NCI-H82 (cell line): ENCODE measurements at regions not wholly inside any gene's neighbourhood (a gene's known extent, or its start where the extent isn't known, plus 50 kb on each side); places are given as distances from the start of the nearest gene placed in this dataset.
"Not testable (repeated sequence)": the region's sequence is repeated elsewhere in the genome, so short reads cannot be mapped to it uniquely, and the experiment has no call there.

Experiments
- DNase-seq: peaks from one replicate; lab custom pipeline; 2025; lab: John Stamatoyannopoulos, UW

DNA sequence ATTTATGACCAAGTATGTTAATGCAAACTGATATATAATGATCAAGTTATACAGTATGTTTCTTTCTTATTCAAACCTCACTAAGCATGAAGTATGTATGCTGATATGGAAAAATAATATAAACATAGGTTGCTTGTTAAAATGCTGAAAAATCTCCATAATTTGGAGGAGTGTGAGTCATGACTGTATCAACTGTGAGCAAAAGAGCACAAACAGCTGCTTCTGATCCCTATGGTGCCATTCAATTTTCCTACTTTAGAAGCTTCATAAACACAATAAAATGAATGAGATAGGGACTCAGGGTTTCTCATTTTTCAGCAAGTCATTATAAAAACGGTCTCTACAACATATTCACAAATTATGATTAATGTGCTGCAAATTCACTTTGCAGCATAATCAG lies 129.9 kb upstream of the TFPI start:
- DNase-seq, result no peak

DNA sequence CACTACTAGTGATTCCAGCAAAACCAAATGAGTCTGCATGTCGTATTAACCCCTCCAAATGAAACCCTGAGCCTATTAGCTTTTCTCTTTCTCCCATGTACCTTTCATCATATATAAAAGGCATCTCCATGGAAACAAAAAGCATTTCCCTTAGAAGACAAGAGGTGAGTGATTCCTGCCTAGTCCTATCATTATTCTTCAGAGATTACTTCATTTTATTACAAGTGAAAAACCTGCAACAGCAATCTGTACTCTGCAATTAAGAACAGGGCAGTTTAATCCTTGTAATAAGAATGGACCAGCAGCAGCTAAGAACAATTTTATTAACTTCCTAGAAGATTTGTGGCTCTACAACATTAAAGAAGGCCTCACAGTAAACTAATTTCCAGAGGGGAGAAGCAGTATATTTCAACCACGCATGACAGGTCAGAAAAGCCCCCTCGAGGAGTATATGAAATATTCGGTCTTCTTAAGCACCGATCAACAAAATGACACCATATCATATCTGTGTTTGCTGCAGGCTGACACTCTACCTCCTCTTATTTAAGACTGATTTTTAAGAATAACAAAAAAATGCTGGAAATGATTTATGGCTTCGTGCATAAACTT lies 132.3 kb upstream of the TFPI start:
- DNase-seq, result no peak

DNA sequence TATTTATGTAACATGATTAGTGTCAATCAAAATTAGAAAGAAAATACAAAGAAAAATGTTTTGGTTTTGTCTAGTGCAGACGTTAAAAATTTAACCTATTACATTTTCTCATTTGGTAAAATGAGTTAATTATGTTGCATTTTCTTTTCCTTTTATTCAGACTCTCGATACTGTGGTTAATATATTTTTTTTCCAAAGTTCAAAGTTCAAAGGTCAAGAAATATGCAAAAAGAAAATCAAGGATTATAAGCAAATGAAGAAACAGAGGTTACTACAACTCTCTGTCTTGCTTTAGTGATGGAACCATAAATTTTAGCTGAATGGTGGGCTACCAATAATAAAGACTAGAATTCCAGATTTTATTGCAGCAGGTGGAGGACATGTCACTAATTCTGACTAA lies 133.3 kb upstream of the TFPI start:
- DNase-seq, result no peak

DNA sequence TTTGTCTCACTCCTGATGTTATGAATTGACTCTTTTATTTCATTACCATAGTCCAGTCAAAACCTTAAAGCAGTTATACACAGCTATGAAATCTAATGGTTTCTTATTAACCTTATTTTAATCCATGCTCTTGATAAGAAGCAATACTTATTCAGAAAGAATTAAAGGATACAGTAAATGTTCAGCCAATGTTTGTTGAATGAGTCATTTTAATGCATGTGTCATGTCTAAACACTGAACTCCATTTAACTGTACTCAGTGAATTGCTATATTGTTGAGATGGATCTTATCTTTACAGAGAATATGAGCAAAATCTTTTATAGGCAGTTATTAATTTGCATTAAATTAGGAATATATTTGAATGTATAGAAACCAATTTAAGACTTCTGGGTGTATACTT lies 135.1 kb upstream of the TFPI start:
- no peak for DNase-seq

DNA sequence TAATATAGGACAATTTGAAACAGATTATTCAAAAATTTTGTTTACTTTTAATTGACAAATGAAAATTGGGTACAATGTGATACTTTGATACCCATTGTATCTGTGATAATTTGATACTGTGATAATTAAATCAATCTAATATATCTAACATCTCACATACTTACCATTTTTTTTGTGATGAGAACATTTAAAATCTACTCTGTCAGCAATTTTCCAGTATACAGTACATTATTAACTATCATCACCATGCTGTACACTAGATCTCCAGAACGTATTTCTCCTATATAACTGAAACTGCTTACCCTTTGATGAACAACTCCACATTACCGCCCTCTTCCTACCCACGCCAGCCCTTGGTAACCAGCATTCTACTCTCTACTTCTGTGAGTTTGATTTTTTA lies 139.7 kb upstream of the TFPI start:
- DNase-seq, result no peak

DNA sequence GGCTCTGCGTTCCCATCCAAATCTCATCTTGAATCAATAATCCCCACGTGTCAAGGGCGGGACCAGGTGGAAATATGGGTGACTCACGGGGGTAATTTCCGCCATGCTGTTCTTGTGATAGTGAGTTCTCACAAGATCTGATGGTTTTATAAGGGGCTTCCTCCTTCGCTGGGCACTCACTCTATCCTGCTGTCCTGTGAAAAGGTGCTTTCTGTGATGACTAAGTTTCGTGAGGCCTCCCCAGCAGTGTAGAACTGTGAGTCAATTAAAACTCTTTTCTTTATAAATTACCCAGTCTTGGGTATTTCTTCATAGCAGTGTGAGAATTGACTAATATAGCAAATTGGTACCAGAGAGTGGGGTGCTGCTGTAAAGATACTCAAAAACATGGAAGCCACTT lies 142.4 kb upstream of the TFPI start:
- not testable (repeated sequence) for DNase-seq

DNA sequence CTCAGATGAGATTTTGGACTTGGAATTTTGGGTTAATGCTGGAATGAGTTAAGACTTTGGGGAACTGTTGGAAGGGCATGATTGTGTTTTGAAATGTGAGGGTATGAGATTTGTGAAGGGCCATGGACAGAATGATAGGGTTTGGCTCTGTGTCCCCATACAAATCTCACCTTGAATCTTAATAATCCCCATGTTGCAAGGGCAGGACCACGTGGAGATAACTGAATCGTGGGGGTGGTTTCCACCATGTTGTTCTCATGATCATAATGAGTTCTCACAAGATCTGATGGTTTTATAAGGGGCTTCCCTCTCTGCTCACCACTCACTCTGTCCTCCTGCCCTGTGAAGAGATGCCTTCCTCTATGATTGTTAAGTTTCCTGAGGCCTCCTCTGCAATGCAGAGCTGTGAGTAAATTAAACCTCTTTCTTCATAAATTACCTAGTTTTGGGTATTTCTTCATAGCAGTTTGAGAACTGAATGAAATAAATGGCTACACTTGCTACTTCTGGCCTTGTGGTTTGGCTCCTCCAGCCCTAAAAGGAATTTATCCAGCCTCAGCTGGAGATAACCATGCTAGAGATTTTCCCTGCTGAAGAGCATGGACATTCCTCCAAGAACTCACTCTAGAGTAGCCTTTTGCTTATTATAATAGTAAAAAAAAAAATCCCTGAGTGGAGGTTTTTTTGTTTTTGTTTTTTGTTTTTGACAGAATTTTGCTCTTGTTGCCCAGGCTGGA lies 144.3 kb upstream of the TFPI start:
- DNase-seq, result no peak

DNA sequence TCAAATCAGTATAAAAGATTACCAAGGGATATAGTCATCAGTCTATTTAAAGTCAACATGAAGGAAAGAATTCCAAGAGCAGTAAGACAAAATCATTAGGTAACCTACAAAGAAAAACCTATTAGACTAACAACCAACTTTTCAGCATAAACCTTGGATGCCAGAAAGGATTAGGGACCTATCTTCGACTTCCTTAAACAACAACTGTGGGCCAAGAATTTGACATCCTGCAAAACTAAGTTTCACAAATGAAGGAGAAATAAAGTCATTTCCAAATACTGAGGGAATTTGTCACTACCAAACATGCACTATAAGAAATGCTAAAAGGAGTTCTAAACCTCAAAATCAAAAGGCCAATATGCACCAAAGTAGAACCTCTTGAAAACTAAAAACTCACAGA lies 147.9 kb upstream of the TFPI start:
- no peak for DNase-seq

DNA sequence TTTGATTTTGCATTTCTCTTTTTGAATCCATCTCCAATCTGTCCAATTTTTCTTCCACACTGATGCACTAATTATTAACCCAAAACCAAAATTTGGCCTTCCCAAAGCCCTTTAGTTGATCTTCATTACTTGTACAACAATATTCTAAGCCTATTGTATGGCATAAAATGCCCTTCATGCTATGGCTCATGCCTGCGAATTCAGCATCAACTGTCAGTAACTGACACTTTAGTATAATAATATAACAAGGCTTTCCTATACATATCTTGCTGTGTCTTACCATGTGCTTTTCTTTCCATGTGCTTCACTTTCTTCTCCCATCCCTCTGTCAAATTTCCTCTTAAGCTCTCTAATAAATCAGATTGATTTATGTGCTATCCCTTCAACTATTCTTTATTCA lies 154.0 kb upstream of the TFPI start:
- no peak for DNase-seq

DNA sequence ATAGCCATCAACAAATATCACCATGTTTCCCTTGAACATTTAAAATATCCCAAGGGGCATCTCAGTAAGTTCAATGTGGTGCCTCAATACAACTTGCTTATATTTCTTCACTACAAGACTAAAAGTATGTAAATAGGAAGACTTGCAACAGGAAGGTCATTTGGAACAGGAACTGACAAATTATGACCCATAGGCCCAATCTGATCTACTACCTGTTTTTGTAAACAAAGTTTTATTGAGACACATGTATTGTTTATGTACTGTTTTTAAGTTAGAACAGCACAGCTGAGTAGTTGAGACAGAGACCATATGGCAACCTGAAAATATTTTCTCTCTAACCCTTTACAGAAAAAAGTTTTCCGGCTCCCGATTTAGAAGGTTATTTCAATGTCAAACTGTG lies 154.8 kb upstream of the TFPI start:
- DNase-seq, result no peak

DNA sequence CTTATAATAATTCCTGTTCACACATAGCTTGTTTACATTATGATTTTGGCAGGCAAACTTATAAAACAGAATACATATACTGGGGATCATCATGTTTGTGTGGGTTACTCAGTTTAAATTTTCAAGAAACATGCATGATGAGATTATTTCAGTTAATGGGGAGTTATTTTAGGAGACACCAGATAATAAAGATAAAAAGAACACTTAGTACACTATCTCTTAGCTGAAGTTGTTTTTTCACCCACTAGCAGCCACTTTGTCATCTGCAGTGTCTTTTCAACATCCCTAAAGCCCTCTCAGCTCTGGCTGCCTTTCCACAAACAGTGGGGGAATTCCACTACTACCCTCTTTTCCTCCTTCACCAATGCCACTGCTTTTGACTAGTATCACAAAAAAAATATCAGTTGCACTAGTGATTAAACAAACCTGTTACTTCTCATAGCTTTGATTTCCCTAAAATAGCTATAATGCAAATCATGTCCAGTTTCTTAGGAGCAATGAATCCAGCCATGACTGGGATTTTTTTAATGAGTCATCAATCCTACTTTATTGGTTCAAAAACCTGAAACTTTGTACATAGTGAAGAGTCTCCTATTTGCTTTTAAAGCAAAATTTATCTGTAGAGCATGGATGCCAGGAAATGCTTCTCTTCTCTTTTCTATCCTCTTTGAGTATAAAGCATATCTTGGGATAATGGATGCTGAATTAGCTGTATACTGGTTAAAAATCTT lies 156.7 kb upstream of the TFPI start:
- no peak for DNase-seq

DNA sequence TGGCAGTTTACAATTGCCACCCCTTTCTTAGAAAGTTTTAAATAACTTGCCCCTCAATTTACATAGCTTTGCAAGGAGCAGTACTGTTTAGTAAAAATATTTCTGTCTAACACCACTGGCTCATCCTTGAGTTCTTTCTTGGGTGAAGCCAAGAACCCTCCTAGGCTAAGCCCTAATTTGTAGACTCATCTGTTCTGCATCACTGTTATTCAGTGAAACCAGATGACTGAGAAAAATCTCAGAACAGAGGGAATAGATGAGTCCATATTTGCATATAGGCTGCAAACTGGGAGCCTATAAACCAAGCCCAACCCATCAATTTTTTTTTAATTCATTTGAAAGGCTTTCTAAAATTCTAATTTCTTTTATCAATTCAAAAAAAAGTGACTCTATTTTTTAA lies 161.4 kb upstream of the TFPI start:
- no peak for DNase-seq

DNA sequence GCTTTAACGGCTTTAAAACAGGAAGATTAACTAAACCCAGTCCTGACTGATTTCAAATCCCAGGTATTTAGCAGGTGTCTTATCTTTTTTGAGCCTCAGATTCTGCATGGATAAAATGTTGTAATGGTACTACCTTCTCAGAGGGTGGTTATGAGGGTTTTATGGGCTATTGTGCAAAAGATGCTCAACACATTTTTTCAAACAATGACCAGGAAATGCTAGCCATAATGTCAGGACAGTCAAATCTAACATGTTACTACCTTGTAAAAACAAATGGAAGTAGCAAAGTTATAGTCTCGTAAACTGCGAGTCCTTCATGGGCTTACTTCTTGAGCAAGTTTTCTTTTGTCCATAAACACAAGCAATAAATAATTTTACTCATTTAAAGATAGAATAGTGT lies 162.1 kb upstream of the TFPI start:
- DNase-seq, result no peak

DNA sequence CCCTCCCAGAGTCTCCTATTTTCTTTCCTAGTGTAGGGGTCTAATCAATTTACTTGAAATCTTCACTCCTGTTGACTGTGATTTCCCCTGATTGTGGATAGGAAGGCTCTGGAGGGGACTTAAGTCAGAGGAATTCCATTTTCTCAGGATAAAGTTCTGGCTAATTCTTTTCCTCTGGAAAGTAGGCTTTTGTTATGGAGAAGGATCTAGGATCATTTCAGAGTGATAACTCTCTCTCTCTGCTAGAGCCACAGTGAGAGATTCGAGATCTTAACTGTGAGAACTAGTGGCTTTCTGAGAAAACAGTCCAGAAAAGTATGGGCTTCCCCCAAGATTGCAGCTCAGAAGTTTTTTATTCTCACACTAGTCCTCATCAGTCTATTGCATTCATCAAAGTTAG lies 163.9 kb upstream of the TFPI start:
- no peak for DNase-seq

DNA sequence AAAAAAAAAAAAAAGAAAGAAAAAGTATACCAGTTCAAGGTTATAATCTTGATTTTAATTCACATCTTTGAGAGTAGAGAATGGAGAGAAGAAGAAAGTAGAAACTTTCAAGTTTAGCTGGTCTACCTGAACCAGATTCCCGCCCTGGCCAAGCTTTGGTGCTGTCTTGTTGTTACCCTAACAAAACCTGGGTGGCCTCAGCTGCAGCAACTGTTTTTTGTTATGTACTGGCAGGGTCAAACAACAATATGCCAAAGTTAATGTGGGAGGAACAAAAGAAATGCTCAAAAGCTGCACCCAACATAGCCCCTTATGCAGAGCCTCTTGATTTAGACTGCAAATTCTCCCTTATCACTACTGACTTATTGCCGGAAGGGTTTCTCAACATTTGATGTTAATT lies 165.3 kb upstream of the TFPI start:
- DNase-seq, result no peak

DNA sequence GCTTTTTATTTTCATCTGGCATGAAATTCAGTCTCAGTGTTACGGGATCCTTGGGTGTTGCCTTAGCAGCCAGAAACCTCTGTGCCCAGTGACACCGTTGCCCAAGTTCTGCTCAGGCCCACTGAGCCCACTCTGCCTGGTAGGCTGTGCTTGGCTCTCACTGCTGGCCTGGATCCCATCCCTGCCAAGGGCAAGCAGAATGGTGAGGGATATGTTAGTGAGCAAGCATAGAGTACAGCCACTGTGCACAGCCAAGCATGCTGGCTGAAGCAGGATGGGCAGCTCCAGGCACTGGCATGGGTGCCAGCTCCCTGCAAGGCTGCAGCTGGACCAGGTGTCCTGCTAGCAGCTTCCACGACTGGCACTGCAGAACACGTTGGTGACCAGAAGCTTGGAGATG lies 194.7 kb upstream of the TFPI start:
- DNase-seq, result no peak

DNA sequence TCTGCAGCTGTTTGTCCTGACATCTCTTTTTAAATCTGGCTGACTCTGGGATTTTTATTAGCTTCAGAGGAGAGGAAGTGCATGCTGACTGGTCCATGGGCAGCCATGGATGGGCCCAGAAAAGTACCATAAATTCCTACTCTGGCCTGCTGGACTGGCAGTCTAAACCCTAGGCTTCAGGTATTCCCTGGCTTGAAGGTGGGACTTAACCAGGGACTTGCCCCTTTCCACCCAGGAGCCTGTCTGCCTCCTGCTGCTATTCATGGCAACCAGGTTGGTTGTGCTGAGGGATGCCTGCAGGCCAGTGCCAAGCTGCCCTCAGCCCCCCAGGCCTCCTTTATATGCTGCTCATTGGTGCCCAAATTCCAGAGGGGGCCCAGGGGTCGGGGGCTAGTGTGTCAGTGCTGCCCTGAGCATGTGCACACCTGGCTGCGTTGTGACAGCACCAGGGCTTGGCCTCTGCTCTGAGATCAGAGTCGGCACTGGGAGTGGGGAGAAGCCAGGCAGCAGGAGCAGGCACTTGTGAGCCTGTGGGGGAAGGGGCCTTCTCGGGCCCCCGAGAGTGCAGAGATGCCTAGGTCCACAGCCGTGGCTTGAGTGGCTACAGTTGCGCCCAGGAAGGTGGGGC lies 195.7 kb upstream of the TFPI start:
- no peak for DNase-seq

DNA sequence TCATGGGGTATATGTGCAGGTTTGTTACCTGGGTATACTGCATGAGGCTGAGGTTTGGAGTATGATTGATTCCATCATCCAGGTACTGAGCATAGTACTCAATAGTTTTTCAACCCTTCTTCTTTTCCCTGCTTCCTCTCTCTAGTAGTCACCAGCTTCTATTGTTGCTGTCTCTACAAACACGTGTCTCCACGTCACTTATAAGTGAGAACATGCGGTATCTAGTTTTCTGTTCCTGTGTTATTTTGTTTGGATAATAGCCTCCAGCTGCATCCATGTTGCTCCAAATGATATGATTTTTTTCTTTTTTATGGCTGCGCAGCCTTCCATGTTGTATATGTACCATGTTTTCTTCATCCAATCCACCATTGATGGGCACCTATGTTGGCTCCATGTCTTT lies 214.8 kb upstream of the TFPI start:
- DNase-seq, result no peak

DNA sequence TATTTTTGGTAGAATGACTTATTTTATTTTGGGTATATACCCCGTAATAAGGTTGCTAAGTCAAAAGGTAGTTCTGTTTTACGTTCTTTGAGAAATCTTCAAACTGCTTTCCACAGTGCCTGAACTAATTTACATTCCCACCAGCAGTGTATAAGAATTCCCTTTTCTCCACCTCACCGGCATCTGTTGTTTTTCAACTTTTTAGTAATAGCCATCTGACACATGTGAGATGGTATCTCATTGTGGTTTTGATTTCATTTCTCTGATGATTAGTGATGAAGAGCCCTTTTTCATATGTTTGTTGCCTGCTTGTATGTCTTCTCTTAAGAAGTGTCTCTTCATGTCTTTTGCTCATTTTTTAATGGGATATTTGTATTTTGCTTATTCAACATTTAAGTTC lies 215.2 kb upstream of the TFPI start:
- DNase-seq, result no peak

DNA sequence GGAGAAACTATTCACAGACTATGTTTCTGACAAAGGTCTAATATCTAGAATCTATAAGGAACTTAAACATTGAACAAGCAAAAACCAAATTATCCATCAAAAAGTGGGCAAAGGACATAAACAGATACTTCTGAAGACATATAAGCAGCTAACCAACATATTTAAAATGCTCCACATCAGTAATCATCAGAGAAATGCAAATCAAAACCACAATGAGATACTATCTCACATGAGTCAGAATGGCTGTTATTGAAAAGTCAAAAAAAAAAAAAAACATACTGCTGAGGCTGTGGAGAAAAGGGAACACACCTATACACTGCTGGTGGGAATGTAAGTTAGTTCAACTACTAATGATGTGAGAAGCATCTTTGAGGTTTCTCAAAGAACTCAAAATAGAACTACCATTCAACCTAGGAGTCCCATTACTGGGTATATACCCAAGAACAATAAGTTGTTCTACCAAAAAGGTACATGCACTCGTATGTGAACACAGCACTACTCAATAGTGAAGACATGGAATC lies 220.4 kb upstream of the TFPI start:
- no peak for DNase-seq

DNA sequence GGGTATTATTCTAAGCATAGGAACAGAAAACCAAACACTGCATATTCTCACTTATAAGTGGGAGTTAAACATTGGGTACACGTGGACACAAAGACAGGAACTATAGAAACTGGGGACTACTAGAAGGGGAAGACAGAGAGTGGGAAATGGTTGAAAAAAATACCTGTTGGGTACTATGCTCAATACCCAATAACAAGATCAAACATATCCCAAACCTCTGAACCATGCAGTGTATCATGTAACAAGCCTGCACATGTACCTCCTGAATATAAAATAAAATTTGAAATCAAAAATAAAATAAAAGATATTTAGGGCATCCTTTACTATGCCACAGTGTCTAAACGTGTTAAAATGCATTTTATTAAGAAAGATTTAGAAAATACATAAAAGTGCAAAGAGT lies 221.0 kb upstream of the TFPI start:
- no peak for DNase-seq

DNA sequence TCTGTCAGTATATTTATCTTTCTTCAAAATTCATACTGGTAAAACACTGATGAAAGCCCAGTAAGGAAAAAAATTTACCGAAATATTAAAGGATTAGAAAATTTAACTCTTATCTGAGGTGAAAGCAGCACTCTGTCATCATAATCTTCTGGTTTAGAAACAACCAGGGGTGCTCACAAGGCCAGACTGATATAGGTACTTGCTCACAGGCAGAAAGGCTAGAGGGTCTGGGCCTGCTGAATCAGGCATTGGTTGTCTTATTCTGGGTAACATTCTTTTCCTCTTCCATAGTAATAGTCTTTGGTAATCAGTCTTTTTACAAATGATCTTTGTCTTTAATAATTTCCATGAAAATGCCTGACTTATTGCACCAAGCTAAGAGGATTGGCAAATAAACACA lies 221.4 kb upstream of the TFPI start:
- no peak for DNase-seq

DNA sequence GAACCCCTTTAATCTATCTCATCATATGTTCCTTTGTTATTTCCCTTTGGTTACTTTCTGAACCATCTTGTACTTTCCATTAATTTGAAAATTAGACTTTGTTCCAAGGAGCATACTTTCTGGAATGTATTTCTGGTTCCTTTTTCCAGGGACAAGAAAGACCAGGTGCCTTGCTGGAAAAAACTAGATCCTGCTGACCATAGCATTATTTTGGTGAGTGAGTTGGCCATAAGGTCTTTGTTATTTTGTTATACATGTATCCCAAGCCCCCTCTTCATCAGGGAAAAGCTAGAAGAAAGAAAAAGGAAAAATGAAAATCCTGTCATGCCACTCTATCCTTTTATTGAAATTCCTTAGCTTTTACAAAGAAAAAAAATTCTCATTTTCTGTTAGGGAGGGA lies 228.1 kb upstream of the TFPI start:
- no peak for DNase-seq
